ENCODE measurements at regions not wholly inside any gene's neighbourhood (a gene's known extent, or its start where the extent isn't known, plus 50 kb on each side); places are given as distances from the start of the nearest gene placed in this dataset.

GRCh38 chr4:13938299-13938698 lies 310.8 kb upstream of the BOD1L1 start:
- no peak for DNase-seq
- Mint-ChIP-seq H3K36me3 (ENCODE audit: low read depth) (no peaks in the 10 kb centered on the region), H3K27ac (no peak overlapping the region), H3K4me1 (ENCODE audit: low read depth) (no peaks in the 10 kb centered on the region), H3K9me3 (no peaks in the 10 kb centered on the region), H3K27me3 (ENCODE audit: low read depth) (peaks cover 2% of the 10 kb centered on the region), H3K4me3 (no peak overlapping the region)
- CTCF ChIA-PET = no interaction called here
- intact Hi-C loops (cut with micrococcal nuclease) = loop anchor here (10.0 kb wide), 1 partner anchor 283 kb away; no protein-coding TSS in a partner anchor

- Mint-ChIP-seq H3K27me3 (ENCODE audit: low read depth) (peaks cover 2% of the 10 kb centered on the region), H3K36me3 (ENCODE audit: low read depth) (no peaks in the 10 kb centered on the region), H3K4me1 (ENCODE audit: low read depth) (no peaks in the 10 kb centered on the region), H3K9me3 (no peaks in the 10 kb centered on the region), H3K27ac (no peak overlapping the region), H3K4me3 (no peak overlapping the region)
- DNase-seq = no peak
- CTCF ChIA-PET = no interaction called here
- intact Hi-C loops (cut with micrococcal nuclease) = no loop called here
These were observed 313.4 kb upstream of the BOD1L1 start for GRCh38 chr4:13940921-13941320.

- Mint-ChIP-seq H3K4me1 (ENCODE audit: low read depth) (no peaks in the 10 kb centered on the region), H3K36me3 (ENCODE audit: low read depth) (no peaks in the 10 kb centered on the region), H3K4me3 (no peak overlapping the region), H3K27ac (no peak overlapping the region), H3K27me3 (ENCODE audit: low read depth) (peaks cover 2% of the 10 kb centered on the region), H3K9me3 (no peaks in the 10 kb centered on the region)
- intact Hi-C loops (cut with micrococcal nuclease) = no loop called here
- DNase-seq = no peak
- CTCF ChIA-PET = no interaction called here
These were observed 315.5 kb upstream of the BOD1L1 start for GRCh38 chr4:13942977-13943376.

GRCh38 chr4:13944095-13944511 lies 316.6 kb upstream of the BOD1L1 start:
- H3K27ac Mint-ChIP-seq = no peak overlapping the region
- H3K4me1 Mint-ChIP-seq (ENCODE audit: low read depth) = no peaks in the 10 kb centered on the region
- H3K36me3 Mint-ChIP-seq (ENCODE audit: low read depth) = no peaks in the 10 kb centered on the region
- peaks cover 2% of the 10 kb centered on the region for H3K27me3 Mint-ChIP-seq (ENCODE audit: low read depth)
- H3K9me3 Mint-ChIP-seq = no peaks in the 10 kb centered on the region
- no peak for DNase-seq
- CTCF ChIA-PET = no interaction called here
- intact Hi-C loops (cut with micrococcal nuclease) = no loop called here
- H3K4me3 Mint-ChIP-seq = no peak overlapping the region

GRCh38 chr4:13947921-13948320 lies 320.4 kb upstream of the BOD1L1 start:
- Mint-ChIP-seq H3K9me3 (no peaks in the 10 kb centered on the region), H3K36me3 (ENCODE audit: low read depth) (no peaks in the 10 kb centered on the region), H3K27me3 (ENCODE audit: low read depth) (no peaks in the 10 kb centered on the region), H3K27ac (no peak overlapping the region), H3K4me1 (ENCODE audit: low read depth) (no peaks in the 10 kb centered on the region), H3K4me3 (no peak overlapping the region)
- CTCF ChIA-PET = no interaction called here
- intact Hi-C loops (cut with micrococcal nuclease) = no loop called here
- DNase-seq = no peak

GRCh38 chr4:13950491-13950890 lies 323.0 kb upstream of the BOD1L1 start:
- H3K4me1 Mint-ChIP-seq (ENCODE audit: low read depth) = no peaks in the 10 kb centered on the region
- no peak for DNase-seq
- CTCF ChIA-PET = no interaction called here
- H3K9me3 Mint-ChIP-seq = no peaks in the 10 kb centered on the region
- intact Hi-C loops (cut with micrococcal nuclease) = no loop called here
- H3K4me3 Mint-ChIP-seq = no peak overlapping the region
- no peaks in the 10 kb centered on the region for H3K27me3 Mint-ChIP-seq (ENCODE audit: low read depth)
- no peak overlapping the region for H3K27ac Mint-ChIP-seq
- H3K36me3 Mint-ChIP-seq (ENCODE audit: low read depth) = no peaks in the 10 kb centered on the region

- Mint-ChIP-seq H3K4me1 (ENCODE audit: low read depth) (no peaks in the 10 kb centered on the region), H3K36me3 (ENCODE audit: low read depth) (no peaks in the 10 kb centered on the region), H3K4me3 (no peak overlapping the region), H3K27ac (no peak overlapping the region), H3K27me3 (ENCODE audit: low read depth) (no peaks in the 10 kb centered on the region), H3K9me3 (no peaks in the 10 kb centered on the region)
- CTCF ChIA-PET = interaction anchor here (0.7 kb wide), 1 partner anchor 86 kb away, joined by 3 read pairs; no protein-coding TSS in a partner anchor
- intact Hi-C loops (cut with micrococcal nuclease) = no loop called here
- DNase-seq = no peak
These were observed 325.6 kb upstream of the BOD1L1 start for GRCh38 chr4:13953083-13953482.

GRCh38 chr4:13955551-13955950 lies 328.0 kb upstream of the BOD1L1 start:
- H3K4me3 Mint-ChIP-seq = no peak overlapping the region
- CTCF ChIA-PET = no interaction called here
- no peaks in the 10 kb centered on the region for H3K27me3 Mint-ChIP-seq (ENCODE audit: low read depth)

GRCh38 chr4:13956947-13957346 lies 329.4 kb upstream of the BOD1L1 start:
- no peaks in the 10 kb centered on the region for H3K36me3 Mint-ChIP-seq (ENCODE audit: low read depth)
- no peak for DNase-seq
- no peak overlapping the region for H3K27ac Mint-ChIP-seq
- H3K9me3 Mint-ChIP-seq = no peaks in the 10 kb centered on the region
- CTCF ChIA-PET = interaction anchor here (0.6 kb wide), 1 partner anchor 1239 kb away, joined by 3 read pairs; no protein-coding TSS in a partner anchor
- intact Hi-C loops (cut with micrococcal nuclease) = no loop called here
- no peaks in the 10 kb centered on the region for H3K4me1 Mint-ChIP-seq (ENCODE audit: low read depth)
- no peaks in the 10 kb centered on the region for H3K27me3 Mint-ChIP-seq (ENCODE audit: low read depth)
- H3K4me3 Mint-ChIP-seq = no peak overlapping the region

More at GRCh38 chr4:13955551-13955950, 328.0 kb upstream of the BOD1L1 start:
- no peak for DNase-seq
- intact Hi-C loops (cut with micrococcal nuclease) = no loop called here
- Mint-ChIP-seq H3K27ac (no peak overlapping the region), H3K4me1 (ENCODE audit: low read depth) (no peaks in the 10 kb centered on the region), H3K36me3 (ENCODE audit: low read depth) (no peaks in the 10 kb centered on the region), H3K9me3 (no peaks in the 10 kb centered on the region)

- Mint-ChIP-seq H3K27me3 (ENCODE audit: low read depth) (no peaks in the 10 kb centered on the region), H3K36me3 (ENCODE audit: low read depth) (no peaks in the 10 kb centered on the region), H3K4me1 (ENCODE audit: low read depth) (no peaks in the 10 kb centered on the region), H3K9me3 (no peaks in the 10 kb centered on the region), H3K4me3 (no peak overlapping the region), H3K27ac (no peak overlapping the region)
- DNase-seq = no peak
- intact Hi-C loops (cut with micrococcal nuclease) = no loop called here
- CTCF ChIA-PET = no interaction called here
These were observed 330.3 kb upstream of the BOD1L1 start for GRCh38 chr4:13957871-13958270.

GRCh38 chr4:13963601-13964000 lies 336.1 kb upstream of the BOD1L1 start:
- CTCF ChIA-PET = no interaction called here
- H3K4me1 Mint-ChIP-seq (ENCODE audit: low read depth) = no peaks in the 10 kb centered on the region
- peaks cover 10% of the 10 kb centered on the region for H3K27me3 Mint-ChIP-seq (ENCODE audit: low read depth)
- H3K27ac Mint-ChIP-seq = no peak overlapping the region
- no peaks in the 10 kb centered on the region for H3K36me3 Mint-ChIP-seq (ENCODE audit: low read depth)
- H3K9me3 Mint-ChIP-seq = no peaks in the 10 kb centered on the region
- intact Hi-C loops (cut with micrococcal nuclease) = no loop called here
- no peak overlapping the region for H3K4me3 Mint-ChIP-seq
- DNase-seq = no peak

- Mint-ChIP-seq H3K36me3 (ENCODE audit: low read depth) (no peaks in the 10 kb centered on the region), H3K27me3 (ENCODE audit: low read depth) (peaks cover 10% of the 10 kb centered on the region), H3K27ac (no peak overlapping the region), H3K9me3 (no peaks in the 10 kb centered on the region), H3K4me3 (no peak overlapping the region), H3K4me1 (ENCODE audit: low read depth) (no peaks in the 10 kb centered on the region)
- CTCF ChIA-PET = no interaction called here
- no peak for DNase-seq
- intact Hi-C loops (cut with micrococcal nuclease) = no loop called here
These were observed 339.0 kb upstream of the BOD1L1 start for GRCh38 chr4:13966231-13967195.

- CTCF ChIA-PET = no interaction called here
- Mint-ChIP-seq H3K9me3 (no peaks in the 10 kb centered on the region), H3K27ac (no peak overlapping the region), H3K27me3 (ENCODE audit: low read depth) (peaks cover 10% of the 10 kb centered on the region), H3K36me3 (ENCODE audit: low read depth) (no peaks in the 10 kb centered on the region), H3K4me1 (ENCODE audit: low read depth) (no peaks in the 10 kb centered on the region), H3K4me3 (no peak overlapping the region)
- DNase-seq = no peak
- intact Hi-C loops (cut with micrococcal nuclease) = no loop called here
These were observed 341.2 kb upstream of the BOD1L1 start for GRCh38 chr4:13968723-13969122.
